ENCODE measurements at regions not wholly inside any gene's neighbourhood (a gene's known extent, or its start where the extent isn't known, plus 50 kb on each side); places are given as distances from the start of the nearest gene placed in this dataset.

GRCh38 chr11:121775276-121775675 lies 322.5 kb upstream of the SORL1-AS1 start:
- no peak overlapping the region for H3K9ac ChIP-seq (ENCODE audit: low read length)
- TF ChIP-seq CTCF (IDR thresholded peaks at IDR 0.05; ENCODE audit: low read length) (no peak), EZH2 (optimal IDR thresholded peaks at IDR 0.05; ENCODE audit: low read depth, low read length) (no peak), EZH2phosphoT487 (IDR thresholded peaks at IDR 0.05; ENCODE audit: low read length) (no peak)

GRCh38 chr11:121773076-121773475 lies 320.3 kb upstream of the SORL1-AS1 start:
- Histone ChIP-seq H3K36me3 (replicated peaks; ENCODE audit: insufficient read depth, low read length) (no peaks in the 10 kb centered on the region), H3K4me2 (ENCODE audit: low read depth, low read length) (no peak overlapping the region), H3K27ac (ENCODE audit: low read length) (no peak overlapping the region), H3F3A (ENCODE audit: insufficient read depth, low read length) (no peaks in the 10 kb centered on the region), H4K20me1 (ENCODE audit: insufficient read depth, low read length) (no peaks in the 10 kb centered on the region), H3K4me1 (ENCODE audit: low read length) (no peaks in the 10 kb centered on the region), H2AFZ (ENCODE audit: low read length) (no peak overlapping the region), H3K9me2 (replicated peaks; ENCODE audit: insufficient read depth, low read length) (no peaks in the 10 kb centered on the region), H3K27me3 (replicated peaks; ENCODE audit: insufficient read depth, low read length) (no peaks in the 10 kb centered on the region), H3K4me3 (ENCODE audit: low read length) (no peak overlapping the region), H3K79me2 (ENCODE audit: low read length) (no peaks in the 10 kb centered on the region), H3K9me3 (replicated peaks; ENCODE audit: insufficient read depth, low read length) (no peaks in the 10 kb centered on the region), H3K9ac (ENCODE audit: low read length) (no peak overlapping the region)
- DNase-seq: no peak
- TF ChIP-seq CTCF (IDR thresholded peaks at IDR 0.05; ENCODE audit: low read length) (no peak), EZH2phosphoT487 (IDR thresholded peaks at IDR 0.05; ENCODE audit: low read length) (no peak), EZH2 (optimal IDR thresholded peaks at IDR 0.05; ENCODE audit: low read depth, low read length) (no peak)

More at GRCh38 chr11:121775276-121775675, 322.5 kb upstream of the SORL1-AS1 start:
- DNase-seq: no peak
- no peak overlapping the region for H2AFZ ChIP-seq (ENCODE audit: low read length)
- no peak overlapping the region for H3K4me3 ChIP-seq (ENCODE audit: low read length)
- H4K20me1 ChIP-seq (ENCODE audit: insufficient read depth, low read length): no peaks in the 10 kb centered on the region
- H3K79me2 ChIP-seq (ENCODE audit: low read length): no peaks in the 10 kb centered on the region
- H3K9me2 ChIP-seq (replicated peaks; ENCODE audit: insufficient read depth, low read length): no peaks in the 10 kb centered on the region
- H3F3A ChIP-seq (ENCODE audit: insufficient read depth, low read length): no peaks in the 10 kb centered on the region
- H3K9me3 ChIP-seq (replicated peaks; ENCODE audit: insufficient read depth, low read length): no peaks in the 10 kb centered on the region
- H3K36me3 ChIP-seq (replicated peaks; ENCODE audit: insufficient read depth, low read length): no peaks in the 10 kb centered on the region
- no peak overlapping the region for H3K4me2 ChIP-seq (ENCODE audit: low read depth, low read length)
- H3K27me3 ChIP-seq (replicated peaks; ENCODE audit: insufficient read depth, low read length): no peaks in the 10 kb centered on the region
- H3K4me1 ChIP-seq (ENCODE audit: low read length): no peaks in the 10 kb centered on the region
- H3K27ac ChIP-seq (ENCODE audit: low read length): no peak overlapping the region

- H3K4me1 ChIP-seq (ENCODE audit: low read length): no peaks in the 10 kb centered on the region
- no peaks in the 10 kb centered on the region for H3K27me3 ChIP-seq (replicated peaks; ENCODE audit: insufficient read depth, low read length)
- no peak for TF ChIP-seq CTCF (IDR thresholded peaks at IDR 0.05; ENCODE audit: low read length)
- TF ChIP-seq EZH2phosphoT487 (IDR thresholded peaks at IDR 0.05; ENCODE audit: low read length): no peak
- no peak for TF ChIP-seq EZH2 (optimal IDR thresholded peaks at IDR 0.05; ENCODE audit: low read depth, low read length)
- no peak overlapping the region for H3K9ac ChIP-seq (ENCODE audit: low read length)
- no peak overlapping the region for H3K4me2 ChIP-seq (ENCODE audit: low read depth, low read length)
- no peaks in the 10 kb centered on the region for H4K20me1 ChIP-seq (ENCODE audit: insufficient read depth, low read length)
- no peaks in the 10 kb centered on the region for H3K9me3 ChIP-seq (replicated peaks; ENCODE audit: insufficient read depth, low read length)
- H3K4me3 ChIP-seq (ENCODE audit: low read length): no peak overlapping the region
- H2AFZ ChIP-seq (ENCODE audit: low read length): no peak overlapping the region
- H3K36me3 ChIP-seq (replicated peaks; ENCODE audit: insufficient read depth, low read length): no peaks in the 10 kb centered on the region
- H3F3A ChIP-seq (ENCODE audit: insufficient read depth, low read length): no peaks in the 10 kb centered on the region
- H3K27ac ChIP-seq (ENCODE audit: low read length): no peak overlapping the region
- no peaks in the 10 kb centered on the region for H3K79me2 ChIP-seq (ENCODE audit: low read length)
- H3K9me2 ChIP-seq (replicated peaks; ENCODE audit: insufficient read depth, low read length): no peaks in the 10 kb centered on the region
- DNase-seq: no peak
Measured at GRCh38 chr11:121770939-121771595, 318.3 kb upstream of the SORL1-AS1 start.
